Calu3 (cell line): ENCODE measurements at regions not wholly inside any gene's neighbourhood (a gene's known extent, or its start where the extent isn't known, plus 50 kb on each side); places are given as distances from the start of the nearest gene placed in this dataset.
A peak's percentile ranks its signal among the peaks of the same experiment; 100 is the strongest.

Source experiments
- BruUV-seq: library from RNA; stranded (reverse); fragments of 400-500 nt; replicated peaks from 2 replicates; lab custom pipeline; 2021; lab: Mats Ljungman, UMichigan
- CTCF ChIA-PET: fragments of 300-600 bp; sonication (Branson Sonifier 250); formaldehyde crosslinking; loops from one replicate; lab custom pipeline; 2022; ENCODE audit warnings: antibody characterized with exemption; lab: Charles Lee
- DNase-seq: peaks from one replicate; pipeline ENCODE4 v3.0.0; 2022
- H3K27ac Mint-ChIP-seq: one replicate; pipeline ENCODE4 v1.8.0; 2022; ENCODE audit warnings: mixed read lengths; ENCODE audit not compliant: unreplicated experiment
- H3K27me3 Mint-ChIP-seq: one replicate; pipeline ENCODE4 v1.8.0; 2022; ENCODE audit warnings: mixed read lengths; ENCODE audit not compliant: unreplicated experiment
- H3K36me3 Mint-ChIP-seq: one replicate; pipeline ENCODE4 v1.8.0; 2022; ENCODE audit warnings: mild to moderate bottlenecking, moderate library complexity, mixed read lengths; ENCODE audit not compliant: insufficient read depth, unreplicated experiment
- H3K4me1 Mint-ChIP-seq: one replicate; pipeline ENCODE4 v1.8.0; 2022; ENCODE audit warnings: mild to moderate bottlenecking, low read depth, mixed read lengths; ENCODE audit not compliant: unreplicated experiment
- H3K4me3 Mint-ChIP-seq: one replicate; pipeline ENCODE4 v1.8.0; 2022; ENCODE audit warnings: mild to moderate bottlenecking, low read depth, moderate library complexity, mixed read lengths; ENCODE audit not compliant: unreplicated experiment
- H3K9me3 Mint-ChIP-seq: one replicate; pipeline ENCODE4 v1.8.0; 2022; ENCODE audit warnings: low read depth, mixed read lengths; ENCODE audit not compliant: unreplicated experiment
- CTCF ChIP-seq: fragments of 200-600 bp; IDR thresholded peaks from one replicate; pipeline ENCODE4 v1.8.0; 2022; ENCODE audit warnings: antibody characterized with exemption; ENCODE audit not compliant: unreplicated experiment
- intact Hi-C: fragments of 100-400 bp; cut with micrococcal nuclease; formaldehyde crosslinking; loops from one replicate; pipeline ENCODE4 v1.10.0; 2022; ENCODE audit not compliant: unreplicated experiment

- peaks cover 6% of the 10 kb centered on the region for H3K9me3 Mint-ChIP-seq
- BruUV-seq: no TSS peak
- CTCF ChIA-PET: interaction anchor here (0.9 to 1.1 kb wide), 3 partner anchors 18 to 100 kb away, joined by 3 to 5 read pairs (median 4); no protein-coding TSS in a partner anchor
- DNase-seq: no peak
- intact Hi-C loops: no loop called here
- no peaks in the 10 kb centered on the region for H3K27me3 Mint-ChIP-seq
- TF ChIP-seq CTCF: no peak
- peaks cover 5% of the 10 kb centered on the region for H3K36me3 Mint-ChIP-seq
- peaks cover 58% of the 10 kb centered on the region for H3K4me1 Mint-ChIP-seq
- peak overlapping the region; percentile 78 for H3K27ac Mint-ChIP-seq
- peak overlapping the region; percentile 51 for H3K4me3 Mint-ChIP-seq
Observed at GRCh38 chr7:115117748-115118147, 195.9 kb downstream of the MDFIC start.

- CTCF ChIA-PET: interaction anchor here (0.9 to 1.1 kb wide), 3 partner anchors 17 to 100 kb away, joined by 3 to 5 read pairs (median 4); no protein-coding TSS in a partner anchor
Observed at GRCh38 chr7:115116773-115117715, 195.2 kb downstream of the MDFIC start.

GRCh38 chr7:115113776-115114175 is 191.9 kb downstream of the MDFIC start:
- BruUV-seq: no TSS peak
- TF ChIP-seq CTCF: no peak
- peak overlapping the region; percentile 39 for H3K27ac Mint-ChIP-seq
- H3K9me3 Mint-ChIP-seq: peaks cover 11% of the 10 kb centered on the region
- no peak overlapping the region for H3K4me3 Mint-ChIP-seq
- peaks cover 5% of the 10 kb centered on the region for H3K36me3 Mint-ChIP-seq
- DNase-seq: peak; percentile 43
- CTCF ChIA-PET: no interaction called here
- intact Hi-C loops: loop anchor here (1.0 to 5.0 kb wide), 2 partner anchors 20 to 34 kb away; no protein-coding TSS in a partner anchor
- peaks cover 62% of the 10 kb centered on the region for H3K4me1 Mint-ChIP-seq
- H3K27me3 Mint-ChIP-seq: no peaks in the 10 kb centered on the region

More at GRCh38 chr7:115116773-115117715, 195.2 kb downstream of the MDFIC start:
- Mint-ChIP-seq H3K27me3 (no peaks in the 10 kb centered on the region), H3K4me1 (peaks cover 63% of the 10 kb centered on the region), H3K36me3 (peaks cover 5% of the 10 kb centered on the region), H3K27ac (peak overlapping the region; percentile 78), H3K9me3 (peaks cover 8% of the 10 kb centered on the region), H3K4me3 (peak overlapping the region; percentile 51)
- intact Hi-C loops: no loop called here
- DNase-seq: no peak
- TF ChIP-seq CTCF: no peak
- no TSS peak for BruUV-seq

- BruUV-seq: no TSS peak
- no peak for TF ChIP-seq CTCF
- Mint-ChIP-seq H3K4me3 (no peak overlapping the region), H3K36me3 (peaks cover 5% of the 10 kb centered on the region), H3K27me3 (no peaks in the 10 kb centered on the region), H3K9me3 (peaks cover 11% of the 10 kb centered on the region), H3K4me1 (peaks cover 55% of the 10 kb centered on the region), H3K27ac (peak overlapping the region; percentile 39)
- CTCF ChIA-PET: no interaction called here
- intact Hi-C loops: loop anchor here (5.0 kb wide), 1 partner anchor 34 kb away; no protein-coding TSS in a partner anchor
- no peak for DNase-seq
Observed at GRCh38 chr7:115113131-115113530, 191.2 kb downstream of the MDFIC start.
